NB4 (cell line): ENCODE measurements at regions not wholly inside any gene's neighbourhood (a gene's known extent, or its start where the extent isn't known, plus 50 kb on each side); places are given as distances from the start of the nearest gene placed in this dataset.

ENCODE experiments used
- DNase-seq: peaks from one replicate; pipeline ENCODE4 v3.0.0; 2010; ENCODE audit warnings: low read depth
- H3K4me3 ChIP-seq: one replicate; pipeline ENCODE4 v1.5.1; 2011; ENCODE audit warnings: mild to moderate bottlenecking, low read depth, low read length, moderate library complexity
- CTCF ChIP-seq: IDR thresholded peaks from one replicate; pipeline ENCODE4 v1.5.1; 2012; ENCODE audit warnings: low read depth, low read length
- MAX ChIP-seq: IDR thresholded peaks from 2 replicates; pipeline ENCODE4 v1.6.1; 2011; ENCODE audit warnings: low read depth, low read length
- MYC ChIP-seq: IDR thresholded peaks from 2 replicates; pipeline ENCODE4 v1.6.1; 2011; ENCODE audit warnings: low read depth, low read length
- POLR2A ChIP-seq: IDR thresholded peaks from 2 replicates; pipeline ENCODE4 v1.6.1; 2011; ENCODE audit warnings: mild to moderate bottlenecking; ENCODE audit not compliant: insufficient read length; ENCODE audit errors: extremely low read depth

GRCh38 chr7:25665903-25666670, 437.8 kb upstream of the NPVF start:
- TF ChIP-seq MAX (no peak), MYC (no peak), POLR2A (no peak), CTCF (no peak)
- H3K4me3 ChIP-seq: no peak overlapping the region
- DNase-seq: no peak

GRCh38 chr7:25666671-25667060, 438.4 kb upstream of the NPVF start:
- no peak overlapping the region for H3K4me3 ChIP-seq
- DNase-seq: no peak
- TF ChIP-seq CTCF: no peak

GRCh38 chr7:25669281-25669781, 441.0 kb upstream of the NPVF start:
- TF ChIP-seq MAX (no peak), MYC (no peak), CTCF (no peak), POLR2A (no peak)
- H3K4me3 ChIP-seq: no peak overlapping the region
- DNase-seq: no peak

- DNase-seq: no peak
- no peak overlapping the region for H3K4me3 ChIP-seq
- no peak for TF ChIP-seq MAX
- no peak for TF ChIP-seq POLR2A
- no peak for TF ChIP-seq MYC
- TF ChIP-seq CTCF: no peak
These were observed 441.9 kb upstream of the NPVF start for GRCh38 chr7:25669961-25670841.

GRCh38 chr7:25671111-25671510, 442.8 kb upstream of the NPVF start:
- no peak overlapping the region for H3K4me3 ChIP-seq
- no peak for DNase-seq
- no peak for TF ChIP-seq POLR2A
- TF ChIP-seq MYC: no peak
- TF ChIP-seq CTCF: no peak
- no peak for TF ChIP-seq MAX
